ENCODE measurements at regions not wholly inside any gene's neighbourhood (a gene's known extent, or its start where the extent isn't known, plus 50 kb on each side); places are given as distances from the start of the nearest gene placed in this dataset.

DNA sequence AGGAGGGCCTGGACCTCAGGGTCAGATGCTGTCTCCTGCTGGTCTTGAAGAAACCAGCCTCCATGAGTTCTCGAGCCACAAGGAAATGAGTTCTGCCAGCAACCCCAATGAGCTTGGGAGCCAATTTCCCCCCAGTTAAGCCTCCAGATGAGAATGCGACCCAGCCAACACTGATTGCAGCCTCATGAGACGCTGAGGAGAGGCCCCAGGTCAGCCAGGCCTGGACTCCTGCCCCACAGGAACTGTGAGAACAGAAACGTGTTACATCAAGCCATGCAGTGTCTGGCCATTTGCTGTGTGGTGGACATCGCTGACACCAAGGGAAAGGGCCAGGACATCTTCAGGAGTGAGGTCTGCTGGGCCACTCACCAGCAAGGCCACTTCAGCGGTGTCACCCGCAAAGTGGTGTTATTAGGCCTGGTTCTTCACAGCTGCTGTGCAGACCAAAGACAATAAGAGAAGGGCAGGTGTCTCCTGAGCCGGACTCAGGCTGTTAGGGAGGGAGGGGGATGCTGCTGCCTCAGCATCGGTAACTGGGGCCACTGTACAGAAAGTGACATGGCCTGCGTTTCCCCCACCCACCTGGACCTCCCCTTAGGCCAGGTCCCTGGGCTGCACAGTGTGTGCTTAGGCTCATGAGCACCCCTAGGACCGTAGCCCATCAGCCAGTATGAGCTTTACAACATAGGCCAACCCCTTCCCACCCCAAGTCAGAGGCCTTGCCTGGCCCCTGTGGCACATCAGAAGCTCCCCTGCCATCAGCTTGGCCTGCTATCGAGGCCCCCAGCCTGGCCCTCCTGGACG is 272.4 kb upstream of the RTL1 start:
- intact Hi-C loops (cut with DNase I), result no loop called here
- Histone ChIP-seq H3K4me1 (ENCODE audit: control insufficient read depth in 1 of 2, insufficient read depth in 2 of 2, low read length in 2 of 2) (no peaks in the 10 kb centered on the region), H3K27me3 (ENCODE audit: control insufficient read depth in 1 of 2, insufficient read depth in 2 of 2, low read length in 1 of 2) (no peaks in the 10 kb centered on the region), H3K36me3 (ENCODE audit: control insufficient read depth in 1 of 2, insufficient read depth in 2 of 2, low read length in 1 of 2) (no peaks in the 10 kb centered on the region), H3K27ac (ENCODE audit: low read depth in 1 of 2, low read length in 2 of 2) (no peak overlapping the region), H3K9me3 (ENCODE audit: control insufficient read depth, low read length) (peaks cover 6% of the 10 kb centered on the region), H3K4me3 (ENCODE audit: low read length in 2 of 2) (no peak overlapping the region)
- ATAC-seq (ENCODE audit: low FRiP score) (no peak), DNase-seq (no peak)
- WGBS, 2 donors, result 87 to 88% methylated on average over 13 of the region's 13 CpGs

DNA sequence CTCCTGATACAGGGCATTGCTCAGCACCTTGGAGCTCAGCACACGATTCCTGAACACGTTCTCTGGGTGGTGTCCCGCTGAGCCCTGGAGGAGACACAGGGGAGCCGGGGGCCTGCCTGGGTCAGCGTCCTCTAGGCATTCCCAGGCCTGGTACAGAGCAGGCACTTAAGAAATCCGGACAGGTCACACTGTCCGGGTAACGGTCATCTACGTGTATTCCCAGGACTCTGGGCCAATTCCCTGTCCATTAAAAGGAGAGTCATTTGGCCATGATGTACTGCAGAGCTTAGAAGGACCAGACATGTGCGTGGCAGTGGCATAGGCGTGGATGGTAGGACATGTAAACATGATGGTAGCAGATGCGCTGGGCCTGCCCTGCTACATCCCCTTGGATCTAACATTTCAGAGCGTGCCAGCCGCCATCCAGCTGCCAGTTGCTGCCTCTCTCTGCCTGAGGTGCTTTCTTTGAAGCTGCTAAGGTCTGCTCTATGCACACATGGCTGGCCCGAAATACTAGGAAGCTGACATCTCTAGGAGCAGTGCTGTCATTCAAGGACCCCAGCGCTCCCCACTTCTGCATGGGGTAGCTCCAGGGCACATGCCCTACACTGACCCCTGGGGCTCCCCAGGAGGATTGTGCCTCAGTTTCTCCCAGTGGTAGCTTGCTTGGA is 273.1 kb upstream of the RTL1 start:
- no peaks in the 10 kb centered on the region for H3K36me3 ChIP-seq (ENCODE audit: control insufficient read depth in 1 of 2, insufficient read depth in 2 of 2, low read length in 1 of 2)
- H3K4me3 ChIP-seq (ENCODE audit: low read length in 2 of 2), result no peak overlapping the region
- no peaks in the 10 kb centered on the region for H3K27me3 ChIP-seq (ENCODE audit: control insufficient read depth in 1 of 2, insufficient read depth in 2 of 2, low read length in 1 of 2)
- peaks cover 7% of the 10 kb centered on the region for H3K9me3 ChIP-seq (ENCODE audit: control insufficient read depth, low read length)
- H3K27ac ChIP-seq (ENCODE audit: low read depth in 1 of 2, low read length in 2 of 2), result no peak overlapping the region
- intact Hi-C loops (cut with DNase I), result no loop called here
- H3K4me1 ChIP-seq (ENCODE audit: control insufficient read depth in 1 of 2, insufficient read depth in 2 of 2, low read length in 2 of 2), result no peaks in the 10 kb centered on the region
- no peak for DNase-seq
- 83 to 86% methylated on average over 16 of the region's 16 CpGs for WGBS, 2 donors
- no peak for ATAC-seq (ENCODE audit: low FRiP score)

DNA sequence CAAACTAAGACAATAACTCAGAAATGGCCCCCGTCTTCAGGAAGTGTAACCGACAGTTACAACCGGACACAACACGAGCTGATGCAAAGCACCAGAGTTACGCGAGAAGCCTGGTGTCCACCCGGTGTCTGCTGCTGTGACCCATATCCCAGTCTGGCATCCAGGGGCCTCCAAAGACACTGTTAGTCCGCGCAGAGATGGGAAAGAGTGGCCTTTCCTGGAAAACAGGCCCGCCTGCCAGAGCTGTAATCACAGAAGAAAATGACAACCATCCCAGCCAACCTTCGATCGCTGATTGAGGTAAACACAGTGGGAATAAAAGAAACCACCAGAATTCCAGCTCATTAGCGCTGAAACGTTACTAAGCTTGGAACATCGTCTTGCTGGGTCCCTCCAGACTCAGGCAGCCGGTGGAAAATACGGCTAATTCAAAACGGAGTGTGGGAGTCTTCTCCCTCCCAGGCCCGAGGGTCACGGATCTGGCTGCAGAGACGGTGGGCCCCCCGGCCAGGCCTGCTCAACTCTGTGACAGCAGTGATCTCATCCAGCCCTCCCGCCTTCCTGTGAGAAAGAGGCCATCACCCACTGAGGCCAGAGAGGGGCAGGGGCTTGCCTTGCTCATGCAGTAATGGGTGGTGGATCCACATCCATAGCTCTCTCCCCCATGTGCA is 273.9 kb upstream of the RTL1 start:
- Histone ChIP-seq H3K9me3 (ENCODE audit: control insufficient read depth, low read length) (peaks cover 12% of the 10 kb centered on the region), H3K4me1 (ENCODE audit: control insufficient read depth in 1 of 2, insufficient read depth in 2 of 2, low read length in 2 of 2) (no peaks in the 10 kb centered on the region), H3K27ac (ENCODE audit: low read depth in 1 of 2, low read length in 2 of 2) (no peak overlapping the region), H3K36me3 (ENCODE audit: control insufficient read depth in 1 of 2, insufficient read depth in 2 of 2, low read length in 1 of 2) (no peaks in the 10 kb centered on the region), H3K27me3 (ENCODE audit: control insufficient read depth in 1 of 2, insufficient read depth in 2 of 2, low read length in 1 of 2) (no peaks in the 10 kb centered on the region), H3K4me3 (ENCODE audit: low read length in 2 of 2) (no peak overlapping the region)
- intact Hi-C loops (cut with DNase I), result no loop called here
- DNase-seq (no peak), ATAC-seq (ENCODE audit: low FRiP score) (no peak)
- 63 to 66% methylated on average over 23 of the region's 23 CpGs for WGBS, 2 donors

DNA sequence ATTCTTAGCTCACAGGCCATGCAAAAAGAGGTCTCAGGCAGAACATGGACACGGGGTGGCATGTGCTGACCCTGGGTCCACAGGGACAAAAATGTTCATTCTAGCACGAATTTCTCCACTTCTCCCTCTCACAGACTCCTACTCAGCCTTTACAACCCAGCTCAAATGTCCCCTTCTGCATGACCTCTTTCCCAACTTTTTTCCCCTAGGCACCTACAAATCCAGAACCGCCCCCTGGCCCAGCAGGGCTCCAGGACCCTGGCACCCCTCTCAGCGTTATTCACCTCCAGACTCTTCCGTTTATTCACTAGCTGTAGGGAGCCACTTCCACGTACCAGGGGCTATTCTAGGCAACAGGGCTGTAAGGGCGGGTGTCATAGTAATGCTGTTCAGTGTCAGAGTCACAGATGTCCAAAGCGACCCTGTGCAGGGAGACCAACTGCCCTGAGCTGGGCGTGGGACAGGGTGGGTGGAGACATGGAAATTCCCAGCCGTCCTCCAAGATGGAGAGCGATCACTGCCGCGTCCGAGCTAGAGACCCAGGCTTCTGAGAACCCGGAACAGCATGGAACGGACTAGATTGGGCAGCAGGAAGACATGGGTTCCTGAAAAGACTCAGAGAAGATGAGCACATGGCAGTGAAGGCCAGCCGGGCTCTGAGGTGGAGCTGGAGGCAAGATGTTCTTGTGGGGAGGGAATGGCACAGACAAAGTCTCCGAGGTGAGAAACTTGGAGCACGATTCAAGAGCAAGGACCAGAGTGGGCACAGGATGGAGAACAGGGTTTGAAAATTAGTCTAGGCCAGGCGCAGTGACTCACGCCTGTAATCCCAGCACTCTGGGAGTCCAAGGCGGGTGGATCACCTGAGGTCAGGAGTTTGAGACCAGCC is 274.9 kb upstream of the RTL1 start:
- intact Hi-C loops (cut with DNase I), result no loop called here
- H3K9me3 ChIP-seq (ENCODE audit: control insufficient read depth, low read length), result peaks cover 11% of the 10 kb centered on the region
- DNase-seq (no peak), ATAC-seq (ENCODE audit: low FRiP score) (no peak)
- no peaks in the 10 kb centered on the region for H3K4me1 ChIP-seq (ENCODE audit: control insufficient read depth in 1 of 2, insufficient read depth in 2 of 2, low read length in 2 of 2)
- no peaks in the 10 kb centered on the region for H3K27me3 ChIP-seq (ENCODE audit: control insufficient read depth in 1 of 2, insufficient read depth in 2 of 2, low read length in 1 of 2)
- WGBS, 2 donors, result 88 to 89% methylated on average over 22 of the region's 22 CpGs
- no peak overlapping the region for H3K27ac ChIP-seq (ENCODE audit: low read depth in 1 of 2, low read length in 2 of 2)
- no peaks in the 10 kb centered on the region for H3K36me3 ChIP-seq (ENCODE audit: control insufficient read depth in 1 of 2, insufficient read depth in 2 of 2, low read length in 1 of 2)
- H3K4me3 ChIP-seq (ENCODE audit: low read length in 2 of 2), result no peak overlapping the region

DNA sequence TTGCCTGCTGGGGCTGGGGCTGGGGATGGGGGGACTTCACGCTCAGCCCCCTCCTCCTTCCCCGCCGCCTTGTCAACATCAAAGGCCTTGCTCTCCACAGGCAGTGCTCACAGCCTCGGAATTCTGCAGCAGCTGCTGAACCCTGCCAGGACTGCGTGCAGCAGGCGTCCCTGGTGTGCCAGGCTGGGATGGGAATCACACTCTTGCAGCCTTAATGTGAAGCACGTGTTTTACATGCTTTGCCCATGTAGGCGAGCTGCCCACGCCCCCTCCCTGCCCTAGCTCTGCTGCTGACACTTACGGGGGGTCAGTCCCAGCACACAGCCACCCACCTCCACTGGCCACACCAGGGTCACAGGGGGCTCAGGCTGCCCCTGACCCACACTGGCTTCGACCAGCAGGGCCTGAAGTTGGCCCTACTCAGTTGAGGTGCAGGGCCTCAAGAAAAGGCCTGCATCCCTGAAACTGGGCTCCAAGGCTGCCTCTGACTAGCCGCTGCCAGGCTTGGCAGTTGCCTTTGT is 276.2 kb upstream of the RTL1 start:
- Histone ChIP-seq H3K27me3 (ENCODE audit: control insufficient read depth in 1 of 2, insufficient read depth in 2 of 2, low read length in 1 of 2) (no peaks in the 10 kb centered on the region), H3K4me3 (ENCODE audit: low read length in 2 of 2) (no peak overlapping the region), H3K27ac (ENCODE audit: low read depth in 1 of 2, low read length in 2 of 2) (no peak overlapping the region), H3K9me3 (ENCODE audit: control insufficient read depth, low read length) (peaks cover 11% of the 10 kb centered on the region), H3K4me1 (ENCODE audit: control insufficient read depth in 1 of 2, insufficient read depth in 2 of 2, low read length in 2 of 2) (no peaks in the 10 kb centered on the region), H3K36me3 (ENCODE audit: control insufficient read depth in 1 of 2, insufficient read depth in 2 of 2, low read length in 1 of 2) (no peaks in the 10 kb centered on the region)
- DNase-seq, result no peak
- intact Hi-C loops (cut with DNase I), result no loop called here
- WGBS, 2 donors, result 79 to 84% methylated on average over 12 of the region's 12 CpGs
- ATAC-seq (ENCODE audit: low FRiP score), result no peak

DNA sequence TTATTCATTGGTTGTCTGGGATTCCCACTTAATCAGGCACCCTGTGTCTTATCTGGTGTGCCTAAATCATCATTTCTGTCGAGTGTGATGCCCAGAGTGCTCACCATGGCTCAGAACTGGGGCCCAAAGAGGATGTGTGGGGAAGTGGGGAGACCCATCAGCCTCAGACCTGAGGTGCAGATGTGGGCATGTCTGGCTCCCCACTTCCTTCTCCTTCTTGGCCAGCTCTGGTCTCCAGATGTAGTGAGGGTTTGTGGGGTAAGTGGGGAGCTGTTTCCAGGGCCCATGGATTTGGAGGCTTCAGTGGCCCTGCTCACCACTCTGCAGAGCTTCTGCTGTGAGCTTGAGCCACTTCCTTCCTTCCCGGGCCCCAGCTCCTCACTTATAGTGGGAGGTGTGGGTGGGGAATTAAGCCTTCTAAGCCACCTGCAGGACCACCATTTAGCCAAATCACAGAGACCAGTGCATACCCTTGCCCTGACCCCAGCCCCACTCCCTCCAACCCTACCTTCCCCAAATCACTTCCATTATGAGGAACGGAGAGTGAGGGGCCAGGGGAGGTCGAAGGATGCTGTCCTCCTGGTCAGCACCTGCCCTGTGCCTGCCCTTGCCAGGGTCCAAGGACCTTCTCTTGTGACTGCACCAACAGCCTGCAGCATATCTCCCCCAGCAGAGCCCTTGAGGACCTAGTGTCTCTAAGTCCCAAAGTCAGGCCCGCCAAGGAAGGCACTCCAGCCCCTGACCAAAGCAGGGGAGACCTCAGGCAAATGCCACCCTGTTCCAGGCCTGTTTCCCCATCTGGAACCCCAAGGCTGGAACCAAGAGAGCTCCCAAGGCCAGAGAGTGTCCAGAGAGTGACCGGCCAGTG is 278.2 kb upstream of the RTL1 start:
- peaks cover 11% of the 10 kb centered on the region for H3K9me3 ChIP-seq (ENCODE audit: control insufficient read depth, low read length)
- no peaks in the 10 kb centered on the region for H3K4me1 ChIP-seq (ENCODE audit: control insufficient read depth in 1 of 2, insufficient read depth in 2 of 2, low read length in 2 of 2)
- 71 to 75% methylated on average over 6 of the region's 6 CpGs for WGBS, 2 donors
- no peak overlapping the region for H3K27ac ChIP-seq (ENCODE audit: low read depth in 1 of 2, low read length in 2 of 2)
- H3K36me3 ChIP-seq (ENCODE audit: control insufficient read depth in 1 of 2, insufficient read depth in 2 of 2, low read length in 1 of 2), result no peaks in the 10 kb centered on the region
- H3K4me3 ChIP-seq (ENCODE audit: low read length in 2 of 2), result no peak overlapping the region
- ATAC-seq (ENCODE audit: low FRiP score) (no peak), DNase-seq (no peak)
- intact Hi-C loops (cut with DNase I), result no loop called here
- H3K27me3 ChIP-seq (ENCODE audit: control insufficient read depth in 1 of 2, insufficient read depth in 2 of 2, low read length in 1 of 2), result no peaks in the 10 kb centered on the region

DNA sequence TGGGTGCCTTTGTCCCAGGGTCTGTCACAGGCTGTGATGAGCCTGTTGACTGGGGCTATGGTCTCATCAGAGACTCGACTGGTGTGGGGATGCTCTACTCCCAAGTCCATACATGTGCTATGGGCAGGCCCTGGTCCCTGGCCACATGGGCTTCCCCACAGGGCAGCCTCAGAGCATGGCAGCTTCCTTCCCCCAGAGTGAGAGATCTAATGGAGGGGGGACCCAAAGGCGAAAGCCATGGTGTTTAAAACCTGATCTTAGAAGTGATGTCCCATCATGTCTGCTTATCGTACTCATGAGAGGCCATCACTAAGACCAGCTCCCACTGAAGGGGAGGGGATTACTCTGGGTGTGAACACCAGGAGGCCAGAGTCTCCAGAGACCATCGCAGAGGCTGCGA is 279.0 kb upstream of the RTL1 start:
- no peak overlapping the region for H3K27ac ChIP-seq (ENCODE audit: low read depth in 1 of 2, low read length in 2 of 2)
- H3K36me3 ChIP-seq (ENCODE audit: control insufficient read depth in 1 of 2, insufficient read depth in 2 of 2, low read length in 1 of 2), result no peaks in the 10 kb centered on the region
- 73 to 95% methylated on average over 5 of the region's 5 CpGs for WGBS, 2 donors
- ATAC-seq (ENCODE audit: low FRiP score) (no peak), DNase-seq (no peak)
- no peaks in the 10 kb centered on the region for H3K4me1 ChIP-seq (ENCODE audit: control insufficient read depth in 1 of 2, insufficient read depth in 2 of 2, low read length in 2 of 2)
- H3K9me3 ChIP-seq (ENCODE audit: control insufficient read depth, low read length), result peaks cover 11% of the 10 kb centered on the region
- intact Hi-C loops (cut with DNase I), result no loop called here
- no peak overlapping the region for H3K4me3 ChIP-seq (ENCODE audit: low read length in 2 of 2)
- H3K27me3 ChIP-seq (ENCODE audit: control insufficient read depth in 1 of 2, insufficient read depth in 2 of 2, low read length in 1 of 2), result no peaks in the 10 kb centered on the region
